Astrocyte (in vitro differentiated cells and primary cell): ENCODE measurements at regions not wholly inside any gene's neighbourhood (a gene's known extent, or its start where the extent isn't known, plus 50 kb on each side); places are given as distances from the start of the nearest gene placed in this dataset.

Experiments used
- DNase-seq: peaks from one replicate; pipeline ENCODE4 v3.0.0-alpha.2; 2010; ENCODE audit warnings: low read depth
- FAIRE-seq: peaks from 2 replicates; lab custom pipeline; 2011; peaks lifted over from hg19 to GRCh38; lab: Jason Lieb, UNC
- H2AFZ ChIP-seq: 2 replicates; pipeline ENCODE4 v1.6.0; 2012; ENCODE audit warnings: low read depth, low read length, inconsistent platforms
- H3K27ac ChIP-seq: 2 replicates; pipeline ENCODE4 v1.5.1; 2011; ENCODE audit warnings: low read depth, low read length, inconsistent platforms
- H3K27me3 ChIP-seq: 2 replicates; pipeline ENCODE4 v1.6.0; 2011; ENCODE audit warnings: low read length, inconsistent platforms; ENCODE audit not compliant: insufficient read depth
- H3K36me3 ChIP-seq: 2 replicates; pipeline ENCODE4 v1.5.1; 2011; ENCODE audit warnings: low read length, inconsistent platforms; ENCODE audit not compliant: insufficient read depth
- H3K4me1 ChIP-seq: 2 replicates; pipeline ENCODE4 v1.5.1; 2011; ENCODE audit warnings: low read length, inconsistent platforms; ENCODE audit not compliant: insufficient read depth
- H3K4me2 ChIP-seq: 2 replicates; pipeline ENCODE4 v1.6.0; 2012; ENCODE audit warnings: low read length, inconsistent platforms
- H3K4me3 ChIP-seq: 2 replicates; pipeline ENCODE4 v1.5.1; 2011; ENCODE audit warnings: low read depth, mild to moderate bottlenecking, low read length, inconsistent platforms; ENCODE audit not compliant: insufficient read depth
- H3K79me2 ChIP-seq: 2 replicates; pipeline ENCODE4 v1.6.0; 2012; ENCODE audit warnings: mild to moderate bottlenecking, low read length, inconsistent platforms; ENCODE audit not compliant: insufficient read depth
- H3K9ac ChIP-seq: 2 replicates; pipeline ENCODE4 v1.6.0; 2012; ENCODE audit warnings: mild to moderate bottlenecking, low read length, inconsistent platforms
- H3K9me3 ChIP-seq: 2 replicates; pipeline ENCODE4 v1.5.1; 2012; ENCODE audit warnings: low read depth, mild to moderate bottlenecking, low read length, inconsistent platforms; ENCODE audit not compliant: insufficient read depth
- H4K20me1 ChIP-seq: 2 replicates; pipeline ENCODE4 v1.6.0; 2012; ENCODE audit warnings: low read length, inconsistent platforms; ENCODE audit not compliant: insufficient read depth
- H3K27ac Mint-ChIP-seq: one replicate; pipeline ENCODE4 v1.8.0; 2021; ENCODE audit warnings: mild to moderate bottlenecking, mixed read lengths; ENCODE audit not compliant: unreplicated experiment
- H3K27me3 Mint-ChIP-seq: one replicate; pipeline ENCODE4 v1.8.0; 2021; ENCODE audit warnings: low read depth, mixed read lengths; ENCODE audit not compliant: unreplicated experiment
- H3K36me3 Mint-ChIP-seq: one replicate; pipeline ENCODE4 v1.8.0; 2021; ENCODE audit warnings: low read depth, mixed read lengths; ENCODE audit not compliant: unreplicated experiment
- H3K4me1 Mint-ChIP-seq: one replicate; pipeline ENCODE4 v1.8.0; 2021; ENCODE audit warnings: low read depth, mixed read lengths; ENCODE audit not compliant: unreplicated experiment
- H3K4me3 Mint-ChIP-seq: one replicate; pipeline ENCODE4 v1.8.0; 2021; ENCODE audit warnings: mild to moderate bottlenecking, moderate library complexity, mixed read lengths; ENCODE audit not compliant: unreplicated experiment
- H3K9me3 Mint-ChIP-seq: one replicate; pipeline ENCODE4 v1.8.0; 2021; ENCODE audit warnings: mild to moderate bottlenecking, mixed read lengths; ENCODE audit not compliant: unreplicated experiment
- EZH2 ChIP-seq: IDR thresholded peaks from 2 replicates; pipeline ENCODE4 v1.6.1; 2012; ENCODE audit warnings: mild to moderate bottlenecking, low read length, inconsistent platforms; ENCODE audit not compliant: insufficient read depth
- TF ChIP-seq, protein P1 (sequence below): IDR thresholded peaks from 2 replicates; pipeline ENCODE4 v1.5.1; 2011; ENCODE audit warnings: low read depth, mild to moderate bottlenecking, inconsistent platforms, low read length, moderate library complexity; ENCODE audit not compliant: insufficient read depth

DNA sequence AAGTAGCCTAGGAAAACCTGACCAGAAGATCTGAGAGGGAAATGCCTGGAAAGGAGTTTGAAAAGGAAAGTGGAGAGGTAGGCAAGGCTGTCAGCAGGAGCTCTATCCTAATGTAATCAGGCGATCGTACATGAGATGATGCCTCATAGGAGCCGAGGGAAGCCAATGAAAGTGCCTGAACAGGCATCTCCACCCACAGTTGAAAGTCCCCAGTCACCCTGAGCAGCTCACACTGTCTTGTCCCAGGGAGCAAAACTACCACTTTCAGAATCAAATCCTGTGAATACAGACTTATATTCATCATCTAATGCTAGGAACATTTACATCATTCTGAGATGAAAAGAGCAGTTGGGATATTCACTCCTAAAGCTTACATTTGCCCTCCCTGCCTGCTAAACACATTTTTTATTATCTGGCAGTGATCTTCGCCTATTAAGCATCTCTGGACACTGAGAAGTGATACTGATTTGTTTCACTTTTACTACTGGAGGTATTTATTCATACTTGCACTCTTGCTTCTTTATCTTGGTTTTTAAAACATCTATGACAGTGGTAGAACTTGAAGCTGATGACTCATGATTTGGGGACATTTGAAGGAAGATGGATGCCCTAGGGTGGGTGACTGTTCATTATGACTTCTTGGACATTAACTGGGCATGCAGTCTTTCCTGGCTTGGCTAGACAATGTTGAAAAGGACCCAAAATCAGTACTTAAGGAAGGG is 221.6 kb downstream of the SEC16B start:
- DNase-seq (no peak), FAIRE-seq (no peak)
- peaks cover 11% of the 10 kb centered on the region for H3K27me3 Mint-ChIP-seq
- H3K9me3 Mint-ChIP-seq: no peaks in the 10 kb centered on the region
- H3K9me3 ChIP-seq: no peaks in the 10 kb centered on the region
- no peak for TF ChIP-seq EZH2
- TF ChIP-seq, protein P1, sequence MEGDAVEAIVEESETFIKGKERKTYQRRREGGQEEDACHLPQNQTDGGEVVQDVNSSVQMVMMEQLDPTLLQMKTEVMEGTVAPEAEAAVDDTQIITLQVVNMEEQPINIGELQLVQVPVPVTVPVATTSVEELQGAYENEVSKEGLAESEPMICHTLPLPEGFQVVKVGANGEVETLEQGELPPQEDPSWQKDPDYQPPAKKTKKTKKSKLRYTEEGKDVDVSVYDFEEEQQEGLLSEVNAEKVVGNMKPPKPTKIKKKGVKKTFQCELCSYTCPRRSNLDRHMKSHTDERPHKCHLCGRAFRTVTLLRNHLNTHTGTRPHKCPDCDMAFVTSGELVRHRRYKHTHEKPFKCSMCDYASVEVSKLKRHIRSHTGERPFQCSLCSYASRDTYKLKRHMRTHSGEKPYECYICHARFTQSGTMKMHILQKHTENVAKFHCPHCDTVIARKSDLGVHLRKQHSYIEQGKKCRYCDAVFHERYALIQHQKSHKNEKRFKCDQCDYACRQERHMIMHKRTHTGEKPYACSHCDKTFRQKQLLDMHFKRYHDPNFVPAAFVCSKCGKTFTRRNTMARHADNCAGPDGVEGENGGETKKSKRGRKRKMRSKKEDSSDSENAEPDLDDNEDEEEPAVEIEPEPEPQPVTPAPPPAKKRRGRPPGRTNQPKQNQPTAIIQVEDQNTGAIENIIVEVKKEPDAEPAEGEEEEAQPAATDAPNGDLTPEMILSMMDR: no peak
- no peak overlapping the region for H3K27ac ChIP-seq
- no peak overlapping the region for H3K27ac Mint-ChIP-seq
- no peaks in the 10 kb centered on the region for H4K20me1 ChIP-seq
- H3K4me1 ChIP-seq: no peaks in the 10 kb centered on the region
- H3K4me3 ChIP-seq: no peak overlapping the region
- H2AFZ ChIP-seq: no peak overlapping the region
- H3K4me3 Mint-ChIP-seq: no peak overlapping the region
- H3K9ac ChIP-seq: no peak overlapping the region
- H3K36me3 ChIP-seq: no peaks in the 10 kb centered on the region
- no peaks in the 10 kb centered on the region for H3K79me2 ChIP-seq
- no peaks in the 10 kb centered on the region for H3K27me3 ChIP-seq
- H3K4me2 ChIP-seq: no peak overlapping the region
- no peaks in the 10 kb centered on the region for H3K36me3 Mint-ChIP-seq
- no peaks in the 10 kb centered on the region for H3K4me1 Mint-ChIP-seq

DNA sequence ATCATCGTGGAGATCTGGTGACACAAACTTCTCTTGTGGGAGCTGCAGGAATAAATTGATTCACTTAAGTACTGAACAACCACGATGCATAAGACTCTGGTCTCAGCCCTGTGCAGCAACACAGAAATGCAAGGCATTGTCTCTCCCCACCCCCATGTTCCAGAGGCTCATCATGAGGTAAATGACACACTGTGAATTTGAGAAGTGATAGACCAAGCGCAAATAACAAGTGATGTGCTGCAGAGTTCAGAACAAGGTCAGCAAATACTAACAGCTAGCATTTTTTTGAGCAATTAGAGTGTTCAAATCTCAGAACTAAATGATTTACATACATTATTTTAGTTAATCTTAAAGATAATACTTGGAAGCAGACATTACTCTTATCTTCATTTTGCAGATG is 223.7 kb downstream of the SEC16B start:
- H3K4me3 ChIP-seq: no peak overlapping the region
- no peaks in the 10 kb centered on the region for H3K36me3 Mint-ChIP-seq

DNA sequence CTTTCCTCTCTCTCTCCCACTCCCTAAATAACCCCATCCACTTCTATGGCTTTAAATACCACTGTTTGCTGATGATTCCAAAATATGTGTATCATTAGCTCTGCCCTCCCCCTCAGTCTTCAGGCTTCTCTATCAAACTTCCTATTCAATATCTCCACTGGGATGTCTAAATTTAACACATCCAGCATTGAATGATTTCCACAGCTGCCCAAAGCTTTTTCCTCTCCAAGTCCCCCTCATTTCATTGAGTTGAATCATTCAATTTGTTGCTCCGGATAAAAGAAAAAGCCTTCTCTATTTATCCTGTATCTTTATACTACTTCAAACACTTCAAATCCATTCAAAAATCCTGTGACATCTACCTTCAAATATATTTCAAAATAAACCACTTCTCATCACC is 225.0 kb downstream of the SEC16B start:
- H3K27ac Mint-ChIP-seq: no peak overlapping the region
- Histone ChIP-seq H3K9me3 (no peaks in the 10 kb centered on the region), H3K9ac (no peak overlapping the region), H3K27me3 (no peaks in the 10 kb centered on the region), H2AFZ (no peak overlapping the region), H3K4me3 (no peak overlapping the region), H3K36me3 (no peaks in the 10 kb centered on the region), H3K4me1 (no peaks in the 10 kb centered on the region), H4K20me1 (no peaks in the 10 kb centered on the region), H3K4me2 (no peak overlapping the region), H3K79me2 (no peaks in the 10 kb centered on the region), H3K27ac (no peak overlapping the region)
- peaks cover 3% of the 10 kb centered on the region for H3K27me3 Mint-ChIP-seq
- DNase-seq (no peak), FAIRE-seq (no peak)
- no peaks in the 10 kb centered on the region for H3K36me3 Mint-ChIP-seq
- TF ChIP-seq, protein P1: no peak
- no peak for TF ChIP-seq EZH2
- H3K4me1 Mint-ChIP-seq: peaks cover 2% of the 10 kb centered on the region
- no peak overlapping the region for H3K4me3 Mint-ChIP-seq
- no peaks in the 10 kb centered on the region for H3K9me3 Mint-ChIP-seq

More for the DNA sequence above, 223.7 kb downstream of the SEC16B start:
- FAIRE-seq (no peak), DNase-seq (no peak)
- Mint-ChIP-seq H3K4me3 (no peak overlapping the region), H3K27ac (no peak overlapping the region), H3K9me3 (no peaks in the 10 kb centered on the region), H3K4me1 (peaks cover 2% of the 10 kb centered on the region), H3K27me3 (peaks cover 3% of the 10 kb centered on the region)
- H3K27ac ChIP-seq: no peak overlapping the region
- H3K27me3 ChIP-seq: no peaks in the 10 kb centered on the region
- H3K36me3 ChIP-seq: no peaks in the 10 kb centered on the region
- H3K4me1 ChIP-seq: no peaks in the 10 kb centered on the region
- TF ChIP-seq EZH2: no peak
- H4K20me1 ChIP-seq: no peaks in the 10 kb centered on the region
- no peaks in the 10 kb centered on the region for H3K9me3 ChIP-seq
- no peaks in the 10 kb centered on the region for H3K79me2 ChIP-seq
- no peak overlapping the region for H3K9ac ChIP-seq
- no peak overlapping the region for H2AFZ ChIP-seq
- no peak overlapping the region for H3K4me2 ChIP-seq
